ENCODE measurements at regions not wholly inside any gene's neighbourhood (a gene's known extent, or its start where the extent isn't known, plus 50 kb on each side); places are given as distances from the start of the nearest gene placed in this dataset.
"Not testable (repeated sequence)": the region's sequence is repeated elsewhere in the genome, so short reads cannot be mapped to it uniquely, and the experiment has no call there.

GRCh38 chr2:38243186-38243880 is 133.7 kb downstream of the ATL2 start:
- DNase-seq (ENCODE audit: low read depth in 3 of 3) = no peak

DNA sequence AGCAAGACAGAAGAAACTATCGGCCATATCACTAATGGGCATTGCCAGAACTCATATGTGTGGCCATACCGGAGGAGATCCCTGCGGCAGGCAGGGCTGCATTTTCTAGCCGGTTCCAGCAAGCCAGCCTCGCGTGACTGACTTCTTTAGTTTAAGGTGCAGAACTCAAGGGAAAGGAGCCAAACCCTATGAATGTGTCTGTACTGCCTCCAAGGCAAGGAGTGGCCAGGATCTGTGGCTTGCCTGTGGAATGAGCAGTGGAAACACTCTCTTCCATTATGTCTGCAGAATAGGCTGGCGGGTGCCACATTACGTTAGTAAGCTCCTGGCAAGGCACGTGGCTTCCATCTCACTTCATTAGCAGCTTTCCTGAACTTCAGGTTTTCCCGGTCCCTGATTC is 137.6 kb downstream of the ATL2 start:
- no peak for DNase-seq (ENCODE audit: low read depth in 3 of 3)

GRCh38 chr2:38238705-38239104 is 138.4 kb downstream of the ATL2 start:
- DNase-seq (ENCODE audit: low read depth in 3 of 3) = not testable (repeated sequence)

- no peak for DNase-seq (ENCODE audit: low read depth in 3 of 3)
Measured at GRCh38 chr2:38237311-38237710, 139.8 kb downstream of the ATL2 start.

- DNase-seq (ENCODE audit: low read depth in 3 of 3) = no peak
Measured at GRCh38 chr2:38233231-38233983, 143.7 kb downstream of the ATL2 start.

DNA sequence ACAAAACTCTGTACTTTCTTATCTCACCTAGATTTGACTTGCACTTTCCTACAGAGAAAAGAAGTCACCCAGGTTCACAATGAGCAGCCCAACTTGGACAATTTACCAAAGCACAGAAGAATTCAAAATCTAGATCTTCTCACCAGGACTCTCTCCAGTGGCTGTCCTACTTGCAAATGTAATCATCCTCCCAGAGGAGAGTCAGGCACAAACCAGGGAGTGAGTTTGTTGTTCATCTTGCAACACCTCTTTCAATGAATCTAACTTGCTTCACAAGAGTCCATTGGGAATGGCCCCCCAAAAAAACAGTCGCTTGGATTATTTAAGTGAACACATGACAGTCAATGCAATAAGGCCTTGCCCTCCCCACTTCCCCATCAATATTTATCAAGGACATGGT is 144.6 kb downstream of the ATL2 start:
- no peak for DNase-seq (ENCODE audit: low read depth in 3 of 3)

- DNase-seq (ENCODE audit: low read depth in 3 of 3) = no peak
Measured at GRCh38 chr2:38230756-38231155, 146.3 kb downstream of the ATL2 start.

- DNase-seq (ENCODE audit: low read depth in 3 of 3) = no peak
Measured at GRCh38 chr2:38228753-38229152, 148.3 kb downstream of the ATL2 start.

GRCh38 chr2:38224821-38225437 is 149.0 kb upstream of the CYP1B1 start:
- DNase-seq (ENCODE audit: low read depth in 3 of 3) = no peak

GRCh38 chr2:38224181-38224580 is 148.2 kb upstream of the CYP1B1 start:
- no peak for DNase-seq (ENCODE audit: low read depth in 3 of 3)

DNA sequence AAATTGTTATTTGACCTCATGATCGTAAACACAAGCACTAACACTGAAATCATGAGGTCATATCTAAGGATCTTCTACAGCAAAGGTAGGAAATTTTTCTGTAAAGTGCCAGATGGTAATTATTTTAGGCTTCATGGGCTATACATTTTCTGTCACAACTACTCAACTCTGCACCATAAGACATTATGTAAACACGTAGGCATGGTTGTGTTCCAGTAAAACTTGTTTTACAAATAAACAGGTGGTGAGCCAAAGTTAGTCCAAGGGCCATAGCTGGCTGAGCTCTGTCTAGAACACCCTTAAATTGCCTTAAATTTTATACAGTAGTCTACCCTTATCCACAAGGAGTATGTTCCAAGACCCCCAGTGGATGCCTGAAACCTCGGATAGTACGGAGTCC is 147.3 kb upstream of the CYP1B1 start:
- DNase-seq (ENCODE audit: low read depth in 3 of 3) = no peak

- DNase-seq (ENCODE audit: low read depth in 3 of 3) = no peak
Measured at GRCh38 chr2:38220164-38220563, 144.2 kb upstream of the CYP1B1 start.

GRCh38 chr2:38218995-38219394 is 143.0 kb upstream of the CYP1B1 start:
- DNase-seq (ENCODE audit: low read depth in 3 of 3) = no peak

DNA sequence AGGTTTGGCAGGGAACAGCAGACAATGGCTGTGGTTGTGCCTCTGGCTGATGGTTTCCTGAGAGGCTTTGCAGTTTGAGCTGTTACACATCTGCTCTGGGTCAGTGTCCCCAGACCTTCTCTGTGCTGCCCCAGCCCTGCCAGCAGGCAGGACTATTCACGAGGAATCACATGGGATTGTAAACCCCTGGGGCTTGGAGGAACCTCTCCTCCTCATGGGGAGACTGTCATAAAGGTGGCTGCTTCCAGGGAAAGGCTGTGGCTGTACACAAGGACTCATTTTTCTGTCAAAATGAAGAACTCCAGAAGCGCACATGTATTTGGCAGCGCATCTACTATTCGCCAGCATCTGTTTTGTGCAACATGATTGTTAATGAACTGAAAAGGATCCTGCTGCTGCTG is 142.6 kb upstream of the CYP1B1 start:
- DNase-seq (ENCODE audit: low read depth in 3 of 3) = no peak

DNA sequence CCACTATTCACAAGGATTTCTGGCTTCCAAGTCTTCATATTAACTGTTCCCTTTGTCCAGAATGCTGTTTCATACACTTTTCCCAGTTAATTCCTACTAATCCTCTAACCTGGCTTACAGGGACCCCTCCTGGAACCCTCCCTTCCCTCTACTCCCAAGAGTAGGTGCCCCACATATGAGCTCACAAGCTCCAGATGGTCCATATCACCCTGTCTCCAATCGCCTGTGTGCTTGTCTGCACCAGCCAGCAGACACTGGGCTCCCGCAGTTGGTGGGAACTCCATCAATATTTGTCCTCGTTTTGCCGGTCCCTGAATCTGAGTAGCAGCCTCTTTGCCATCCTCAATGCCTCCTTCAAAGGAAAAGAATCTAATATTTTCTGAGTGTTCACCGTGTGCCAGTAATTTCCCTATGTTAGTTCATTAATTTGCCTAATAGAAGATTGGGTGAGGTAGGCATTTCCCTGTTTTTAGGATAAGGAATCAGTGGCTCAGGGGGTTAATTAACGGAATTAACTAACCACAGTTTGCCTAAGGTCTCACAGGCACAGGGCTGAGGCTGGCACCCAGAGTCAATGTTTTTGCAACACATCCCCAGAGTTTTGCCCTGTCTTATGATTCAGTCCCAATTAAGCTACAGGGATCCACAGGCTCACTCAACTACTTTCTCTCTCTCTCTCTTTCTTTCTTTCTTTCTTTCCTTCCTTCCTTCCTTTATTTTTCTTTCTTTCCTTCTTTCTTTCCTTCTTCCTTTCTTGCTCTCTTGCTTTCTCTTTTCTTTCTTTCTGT is 141.6 kb upstream of the CYP1B1 start:
- no peak for DNase-seq (ENCODE audit: low read depth in 3 of 3)

DNA sequence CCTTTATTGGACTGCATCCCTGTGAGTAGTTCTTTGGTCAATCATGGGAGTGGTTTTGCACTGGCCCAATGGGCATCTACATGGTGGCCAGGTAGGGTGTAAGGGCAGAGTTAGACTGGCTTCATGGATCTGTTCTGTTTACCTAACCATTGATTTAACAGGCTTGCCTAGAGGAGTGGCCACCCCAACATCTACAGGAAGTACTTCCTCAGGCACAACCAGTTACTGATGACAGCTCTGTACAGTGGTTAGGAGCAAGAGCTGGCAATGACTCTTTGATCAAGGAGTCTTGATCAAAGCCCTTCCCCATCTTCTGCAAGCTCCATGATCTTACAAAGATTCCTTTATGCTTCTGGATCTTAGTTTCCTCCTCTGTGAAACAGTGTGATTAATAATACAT is 140.9 kb upstream of the CYP1B1 start:
- no peak for DNase-seq (ENCODE audit: low read depth in 3 of 3)

GRCh38 chr2:38215993-38216392 is 140.0 kb upstream of the CYP1B1 start:
- no peak for DNase-seq (ENCODE audit: low read depth in 3 of 3)

DNA sequence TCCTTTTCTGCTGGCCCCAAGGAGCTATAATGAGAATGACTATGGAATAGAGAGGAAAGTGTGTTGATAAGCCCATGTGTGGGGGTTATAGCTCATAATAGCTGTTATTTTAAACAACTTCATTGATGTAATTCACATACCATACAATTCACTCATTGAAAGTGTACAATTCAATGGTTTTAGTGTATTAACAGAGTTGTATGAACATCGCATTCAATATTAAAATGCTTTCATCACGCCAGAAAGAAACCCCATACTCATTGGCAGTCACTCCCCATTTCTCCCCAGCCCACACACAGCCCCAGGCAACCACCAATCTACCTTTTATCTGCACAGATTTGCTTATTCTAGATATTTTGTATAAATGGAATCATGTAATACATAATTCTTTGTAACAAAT is 139.6 kb upstream of the CYP1B1 start:
- DNase-seq (ENCODE audit: low read depth in 3 of 3) = no peak

DNA sequence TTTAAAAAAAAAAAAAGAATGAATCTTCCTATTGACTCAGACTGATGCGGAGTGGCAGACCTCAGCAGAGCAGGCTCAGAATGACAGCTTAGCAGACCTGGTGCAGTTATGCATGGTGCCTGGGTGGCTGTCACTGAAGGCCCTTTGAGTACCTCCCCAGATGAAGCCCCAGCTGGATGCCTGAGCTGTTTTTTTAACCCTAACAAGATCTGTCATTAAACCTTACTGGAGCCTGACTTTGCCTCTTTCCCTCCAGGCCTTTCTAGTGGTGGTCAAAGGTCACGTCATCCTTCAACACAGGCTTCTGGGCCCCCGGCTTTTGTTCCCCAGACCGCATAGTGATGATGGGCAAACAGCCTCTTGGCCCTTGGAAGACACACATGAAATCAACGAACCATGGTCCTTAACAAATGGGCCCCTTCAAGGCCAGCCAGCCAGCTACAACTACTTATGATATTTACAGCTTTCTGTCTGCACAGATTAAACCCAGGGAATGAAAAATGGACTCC is 138.3 kb upstream of the CYP1B1 start:
- DNase-seq (ENCODE audit: low read depth in 3 of 3) = peak in 1 of 3 experiments; percentile 1

GRCh38 chr2:38213619-38214167 is 137.7 kb upstream of the CYP1B1 start:
- DNase-seq (ENCODE audit: low read depth in 3 of 3) = no peak

DNA sequence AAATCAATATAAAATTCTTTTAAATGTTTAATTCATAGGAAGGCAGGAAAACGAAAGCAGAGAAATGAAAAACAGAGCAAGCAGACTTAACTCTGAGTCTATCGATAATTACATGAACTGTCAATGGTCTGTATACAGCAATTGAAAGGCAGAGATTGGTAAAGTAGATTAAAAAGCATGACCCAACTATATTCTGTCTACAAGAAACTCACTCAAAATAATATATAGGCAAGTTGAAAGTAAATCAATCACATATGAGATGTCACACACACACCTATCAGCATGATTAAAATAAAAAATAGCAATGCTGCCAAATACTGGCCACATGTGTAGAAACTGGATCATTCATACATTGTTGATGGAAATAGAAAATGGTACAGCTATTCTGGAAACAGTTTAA is 136.4 kb upstream of the CYP1B1 start:
- no peak for DNase-seq (ENCODE audit: low read depth in 3 of 3)

DNA sequence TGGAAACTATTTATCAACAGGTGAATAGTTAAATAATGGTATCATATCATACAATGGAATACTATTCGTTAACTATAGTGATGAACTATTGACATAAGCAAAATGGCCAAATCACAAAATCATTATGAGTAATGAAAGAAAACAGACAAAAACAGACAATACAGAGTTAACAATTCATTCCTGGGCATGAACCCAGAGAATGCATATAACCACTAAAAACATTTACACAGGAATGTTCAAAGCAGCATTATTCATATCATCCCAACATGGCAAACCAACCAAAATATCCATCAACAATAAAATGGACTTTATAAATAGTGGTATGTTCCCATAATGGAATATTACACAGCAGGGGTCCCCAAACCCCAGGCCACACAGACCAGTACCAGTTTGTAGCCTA is 131.2 kb upstream of the CYP1B1 start:
- DNase-seq (ENCODE audit: low read depth in 3 of 3) = no peak
